Astrocyte of the cerebellum (primary cell): ENCODE measurements at regions not wholly inside any gene's neighbourhood (a gene's known extent, or its start where the extent isn't known, plus 50 kb on each side); places are given as distances from the start of the nearest gene placed in this dataset.

ENCODE experiments used
- DNase-seq: peaks from one replicate; pipeline ENCODE4 v3.0.0-alpha.2; 2011; ENCODE audit warnings: low read depth
- H3K4me3 ChIP-seq: 2 replicates; pipeline ENCODE4 v1.5.1; 2011; ENCODE audit warnings: mild to moderate bottlenecking, low read depth, low read length, moderate library complexity
- CTCF ChIP-seq: IDR thresholded peaks from 2 replicates; pipeline ENCODE4 v1.5.1; 2012; ENCODE audit warnings: low read length, low read depth, moderate library complexity, mild to moderate bottlenecking; ENCODE audit errors: missing control alignments
- in situ Hi-C: cut with HindIII; loops from 2 replicates; pipeline ENCODE4 v1.10.0; 2017; ENCODE audit warnings: low sequenced_read_pairs

- in situ Hi-C loops, result no loop called here
- no peak overlapping the region for H3K4me3 ChIP-seq
- TF ChIP-seq CTCF, result no peak
- DNase-seq, result no peak
Measured at GRCh38 chr10:125284875-125285597, 124.7 kb upstream of the CTBP2 start.

- in situ Hi-C loops, result no loop called here
- DNase-seq, result no peak
- no peak for TF ChIP-seq CTCF
- H3K4me3 ChIP-seq, result no peak overlapping the region
Measured at GRCh38 chr10:125283836-125284614, 123.7 kb upstream of the CTBP2 start.

DNA sequence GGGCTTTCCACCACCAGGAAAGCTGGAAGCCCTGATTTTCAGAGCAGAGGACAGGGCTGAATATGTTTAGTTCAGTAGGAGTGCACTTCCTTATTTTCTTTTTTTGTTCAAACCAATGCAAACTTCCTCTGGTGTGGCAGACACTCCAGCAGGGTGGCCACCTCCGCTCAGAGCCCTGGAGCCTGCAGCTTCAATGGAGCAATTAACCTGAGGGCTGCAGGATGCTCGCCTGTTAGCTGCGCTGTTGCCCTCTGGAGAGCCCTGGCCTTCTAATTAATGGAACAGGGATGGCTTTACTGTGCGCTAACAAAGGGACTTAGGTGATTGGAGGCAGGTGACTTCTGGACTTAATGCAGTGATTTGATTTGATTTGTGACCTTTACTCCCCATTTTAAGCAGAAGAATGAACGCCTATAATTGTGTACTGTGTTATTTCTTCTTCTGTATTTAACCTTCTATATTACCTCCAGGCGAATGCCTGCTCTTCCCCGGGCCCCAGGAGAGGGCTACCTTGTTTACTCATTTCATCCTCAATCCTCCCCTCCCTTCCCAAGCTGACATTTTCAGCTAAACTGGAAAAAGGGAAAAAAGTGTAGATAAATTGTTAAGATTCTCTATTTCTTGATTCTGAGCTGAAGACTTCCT lies 123.0 kb upstream of the CTBP2 start:
- in situ Hi-C loops, result no loop called here
- no peak for TF ChIP-seq CTCF
- no peak overlapping the region for H3K4me3 ChIP-seq
- no peak for DNase-seq

GRCh38 chr10:125281091-125281490 lies 120.7 kb upstream of the CTBP2 start:
- in situ Hi-C loops, result no loop called here
- no peak overlapping the region for H3K4me3 ChIP-seq
- no peak for DNase-seq
- TF ChIP-seq CTCF, result no peak

GRCh38 chr10:125276133-125276532 lies 115.8 kb upstream of the CTBP2 start:
- TF ChIP-seq CTCF, result no peak
- in situ Hi-C loops, result no loop called here
- no peak for DNase-seq
- no peak overlapping the region for H3K4me3 ChIP-seq

GRCh38 chr10:125274961-125275360 lies 114.6 kb upstream of the CTBP2 start:
- no peak overlapping the region for H3K4me3 ChIP-seq
- in situ Hi-C loops, result no loop called here
- DNase-seq, result no peak
- TF ChIP-seq CTCF, result no peak
